Skeletal muscle satellite cell (primary cell): ENCODE measurements at regions not wholly inside any gene's neighbourhood (a gene's known extent, or its start where the extent isn't known, plus 50 kb on each side); places are given as distances from the start of the nearest gene placed in this dataset.
"Not testable (repeated sequence)": the region's sequence is repeated elsewhere in the genome, so short reads cannot be mapped to it uniquely, and the experiment has no call there.

Experiments used
- H3K27me3 ChIP-seq: 2 replicates; pipeline ENCODE4 v1.7.0; 2013; ENCODE audit warnings: low read length; ENCODE audit not compliant: control insufficient read depth, insufficient read depth
- H3K36me3 ChIP-seq: 2 replicates; pipeline ENCODE4 v1.7.0; 2013; ENCODE audit warnings: mild to moderate bottlenecking, control low read depth, low read length; ENCODE audit not compliant: insufficient read depth
- H3K4me1 ChIP-seq: 2 replicates; pipeline ENCODE4 v1.7.0; 2013; ENCODE audit warnings: low read length; ENCODE audit not compliant: control insufficient read depth, insufficient read depth
- H3K4me2 ChIP-seq: 2 replicates; pipeline ENCODE4 v1.7.0; 2013; ENCODE audit warnings: mild to moderate bottlenecking, low read length
- H3K4me3 ChIP-seq: 2 replicates; pipeline ENCODE4 v1.7.0; 2013; ENCODE audit warnings: low read length
- H3K9ac ChIP-seq: 2 replicates; pipeline ENCODE4 v1.7.0; 2013; ENCODE audit warnings: mild to moderate bottlenecking, low read depth, low read length, moderate library complexity
- H3K9me3 ChIP-seq: replicated peaks from 2 replicates; pipeline ENCODE4 v1.7.0; 2013; ENCODE audit warnings: mild to moderate bottlenecking, control low read depth, low read length

DNA sequence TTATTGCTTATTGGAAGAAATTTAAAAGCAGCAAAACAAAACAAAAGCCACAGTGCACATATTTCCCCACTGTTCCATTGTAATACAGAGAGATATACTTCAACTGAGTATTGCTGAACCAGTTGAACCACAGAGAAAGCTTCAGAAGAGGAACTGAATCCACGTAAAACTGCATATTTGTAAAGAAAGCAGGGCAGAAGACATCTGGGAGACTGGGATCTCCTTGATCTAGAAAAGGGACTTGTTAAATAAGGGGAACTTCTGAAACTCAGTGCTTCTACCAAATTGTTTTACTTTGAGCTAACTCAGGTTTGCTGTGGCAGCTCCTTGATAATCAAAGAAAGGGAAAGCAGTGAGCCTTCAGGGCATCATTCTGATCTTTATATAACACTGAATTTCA lies 411.1 kb upstream of the MDGA2 start:
- Histone ChIP-seq H3K9me3 (peaks cover 4% of the 10 kb centered on the region), H3K27me3 (no peaks in the 10 kb centered on the region), H3K9ac (no peak overlapping the region), H3K4me2 (no peak overlapping the region), H3K4me3 (no peak overlapping the region), H3K36me3 (no peaks in the 10 kb centered on the region), H3K4me1 (no peaks in the 10 kb centered on the region)

- Histone ChIP-seq H3K9ac (no peak overlapping the region), H3K4me1 (no peaks in the 10 kb centered on the region), H3K4me3 (no peak overlapping the region), H3K4me2 (no peak overlapping the region), H3K9me3 (no peaks in the 10 kb centered on the region), H3K27me3 (no peaks in the 10 kb centered on the region), H3K36me3 (no peaks in the 10 kb centered on the region)
These were observed 400.1 kb upstream of the MDGA2 start for GRCh38 chr14:48075487-48075886.

GRCh38 chr14:48052973-48053372 lies 377.6 kb upstream of the MDGA2 start:
- Histone ChIP-seq H3K9me3 (peaks cover under 1% of the 10 kb centered on the region), H3K27me3 (no peaks in the 10 kb centered on the region), H3K9ac (no peak overlapping the region), H3K4me2 (no peak overlapping the region), H3K36me3 (no peaks in the 10 kb centered on the region), H3K4me1 (no peaks in the 10 kb centered on the region), H3K4me3 (no peak overlapping the region)

GRCh38 chr14:48035836-48036235 lies 360.4 kb upstream of the MDGA2 start:
- H3K9me3 ChIP-seq = no peaks in the 10 kb centered on the region
- no peaks in the 10 kb centered on the region for H3K36me3 ChIP-seq
- no peak overlapping the region for H3K4me3 ChIP-seq
- no peaks in the 10 kb centered on the region for H3K27me3 ChIP-seq
- H3K4me1 ChIP-seq = no peaks in the 10 kb centered on the region
- H3K9ac ChIP-seq = no peak overlapping the region
- no peak overlapping the region for H3K4me2 ChIP-seq

DNA sequence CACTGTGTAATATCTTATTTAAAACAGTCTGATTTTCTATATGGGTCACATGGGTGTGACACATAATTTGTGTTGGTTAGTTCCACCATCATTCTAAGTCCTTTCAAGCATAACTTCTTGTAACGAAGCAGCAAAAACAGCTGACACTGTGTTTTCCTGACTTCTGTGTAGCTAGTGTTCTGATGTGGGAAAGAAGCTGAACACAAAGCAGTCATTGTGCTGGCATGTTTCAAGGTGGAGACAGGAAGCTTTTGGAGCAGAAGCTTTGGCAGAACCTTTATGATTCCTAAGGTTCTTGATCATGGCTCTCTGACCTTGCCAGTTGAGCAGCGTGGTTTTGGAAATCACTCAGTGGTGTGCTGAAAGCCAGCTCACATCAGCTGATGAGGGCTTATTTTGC lies 351.7 kb upstream of the MDGA2 start:
- Histone ChIP-seq H3K4me1 (no peaks in the 10 kb centered on the region), H3K9ac (no peak overlapping the region), H3K36me3 (no peaks in the 10 kb centered on the region), H3K27me3 (no peaks in the 10 kb centered on the region), H3K9me3 (peaks cover 5% of the 10 kb centered on the region), H3K4me2 (no peak overlapping the region), H3K4me3 (no peak overlapping the region)

- no peak overlapping the region for H3K4me2 ChIP-seq
These were observed 348.5 kb upstream of the MDGA2 start for GRCh38 chr14:48023881-48024280.

GRCh38 chr14:48011484-48011883 lies 336.1 kb upstream of the MDGA2 start:
- H3K4me1 ChIP-seq, H3K36me3 ChIP-seq: not testable (repeated sequence)

More at GRCh38 chr14:48023881-48024280, 348.5 kb upstream of the MDGA2 start:
- H3K4me1 ChIP-seq = no peaks in the 10 kb centered on the region
- H3K36me3 ChIP-seq = no peaks in the 10 kb centered on the region
- peaks cover 5% of the 10 kb centered on the region for H3K9me3 ChIP-seq
- H3K9ac ChIP-seq = no peak overlapping the region
- H3K4me3 ChIP-seq = no peak overlapping the region
- H3K27me3 ChIP-seq = no peaks in the 10 kb centered on the region

DNA sequence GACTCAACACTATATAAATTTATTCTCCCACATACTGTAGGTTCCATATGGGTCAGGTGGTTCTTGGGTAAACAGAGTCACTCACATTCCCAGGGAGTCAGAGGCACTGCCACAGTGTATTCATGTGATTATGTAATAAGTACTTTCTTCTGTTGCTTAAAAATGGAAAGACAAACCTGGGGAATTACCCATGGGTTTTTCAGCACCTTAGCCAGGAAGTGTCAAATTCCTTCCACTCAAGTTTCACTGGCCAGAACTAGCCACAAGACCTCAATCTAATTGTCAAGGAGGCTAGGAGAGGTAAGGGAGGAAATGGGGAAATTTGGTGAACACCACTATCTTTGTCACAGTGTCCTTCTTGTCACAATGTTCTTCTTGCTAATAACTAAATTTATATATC lies 333.2 kb upstream of the MDGA2 start:
- no peak overlapping the region for H3K4me3 ChIP-seq
- H3K36me3 ChIP-seq = no peaks in the 10 kb centered on the region
- H3K27me3 ChIP-seq = no peaks in the 10 kb centered on the region

More at GRCh38 chr14:48011484-48011883, 336.1 kb upstream of the MDGA2 start:
- H3K27me3 ChIP-seq, H3K4me3 ChIP-seq, H3K9ac ChIP-seq, H3K4me2 ChIP-seq, H3K9me3 ChIP-seq: not testable (repeated sequence)

GRCh38 chr14:48005986-48006385 lies 330.6 kb upstream of the MDGA2 start:
- Histone ChIP-seq H3K9ac (no peak overlapping the region), H3K9me3 (no peaks in the 10 kb centered on the region), H3K4me2 (no peak overlapping the region), H3K27me3 (no peaks in the 10 kb centered on the region), H3K4me3 (no peak overlapping the region), H3K36me3 (no peaks in the 10 kb centered on the region), H3K4me1 (no peaks in the 10 kb centered on the region)

More for the DNA sequence above, 333.2 kb upstream of the MDGA2 start:
- no peak overlapping the region for H3K4me2 ChIP-seq
- H3K4me1 ChIP-seq = no peaks in the 10 kb centered on the region
- no peaks in the 10 kb centered on the region for H3K9me3 ChIP-seq
- H3K9ac ChIP-seq = no peak overlapping the region

GRCh38 chr14:47993883-47994282 lies 318.5 kb upstream of the MDGA2 start:
- H3K4me3 ChIP-seq = no peak overlapping the region
- no peak overlapping the region for H3K4me2 ChIP-seq
- H3K27me3 ChIP-seq = no peaks in the 10 kb centered on the region
- H3K4me1 ChIP-seq = no peaks in the 10 kb centered on the region
- H3K9ac ChIP-seq = no peak overlapping the region
- no peaks in the 10 kb centered on the region for H3K36me3 ChIP-seq
- peaks cover 4% of the 10 kb centered on the region for H3K9me3 ChIP-seq

DNA sequence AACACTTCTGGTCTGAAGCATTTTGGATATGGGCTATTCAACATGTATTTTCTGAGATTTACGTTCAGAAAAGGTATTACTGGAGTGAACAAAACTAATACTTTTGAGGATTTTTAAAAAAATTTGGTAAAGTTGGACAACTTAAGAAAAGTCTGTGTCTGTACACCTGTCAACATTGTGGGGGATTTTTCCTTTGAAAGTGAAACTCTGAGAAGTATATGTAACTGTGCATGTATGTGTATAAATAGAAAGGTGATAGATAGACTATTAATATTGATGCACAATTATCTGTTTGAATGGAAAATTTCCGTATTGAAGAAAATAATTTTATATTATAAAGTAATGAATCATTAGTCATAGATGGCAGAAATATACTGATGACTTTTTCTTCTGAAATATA lies 312.8 kb upstream of the MDGA2 start:
- peaks cover 11% of the 10 kb centered on the region for H3K9me3 ChIP-seq
- H3K36me3 ChIP-seq = no peaks in the 10 kb centered on the region
- H3K4me1 ChIP-seq = no peaks in the 10 kb centered on the region
- no peak overlapping the region for H3K9ac ChIP-seq
- no peak overlapping the region for H3K4me3 ChIP-seq
- no peak overlapping the region for H3K4me2 ChIP-seq
- H3K27me3 ChIP-seq = no peaks in the 10 kb centered on the region

DNA sequence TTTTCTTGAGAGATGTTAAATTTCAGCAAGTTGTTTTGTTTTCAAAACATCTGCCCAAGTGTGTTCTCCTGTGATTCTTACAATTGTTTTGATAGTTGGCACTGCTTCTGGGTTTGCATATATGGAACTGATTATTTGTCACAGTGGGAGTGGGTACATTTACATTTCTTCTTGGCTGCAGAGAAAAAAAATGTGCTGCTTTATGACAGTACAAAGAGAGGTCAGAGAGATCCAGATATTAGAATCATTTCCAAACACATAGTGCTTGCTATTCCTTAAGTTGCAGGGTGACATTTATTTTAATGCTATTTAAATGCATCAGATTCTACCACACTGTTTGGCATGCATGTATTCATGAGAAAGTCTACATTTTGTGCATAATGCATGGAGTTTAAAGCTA lies 303.5 kb upstream of the MDGA2 start:
- Histone ChIP-seq H3K4me2 (no peak overlapping the region), H3K27me3 (no peaks in the 10 kb centered on the region), H3K36me3 (no peaks in the 10 kb centered on the region), H3K4me1 (no peaks in the 10 kb centered on the region), H3K9ac (no peak overlapping the region), H3K4me3 (no peak overlapping the region), H3K9me3 (peaks cover 3% of the 10 kb centered on the region)
